GM19239 (cell line): ENCODE measurements at regions not wholly inside any gene's neighbourhood (a gene's known extent, or its start where the extent isn't known, plus 50 kb on each side); places are given as distances from the start of the nearest gene placed in this dataset.

ENCODE experiments used
- DNase-seq: peaks from one replicate; pipeline ENCODE4 v3.0.0; 2011; ENCODE audit warnings: low spot score; ENCODE audit not compliant: insufficient read length
- FAIRE-seq: peaks from 2 replicates; lab custom pipeline; 2011; peaks lifted over from hg19 to GRCh38; lab: Jason Lieb, UNC

DNA sequence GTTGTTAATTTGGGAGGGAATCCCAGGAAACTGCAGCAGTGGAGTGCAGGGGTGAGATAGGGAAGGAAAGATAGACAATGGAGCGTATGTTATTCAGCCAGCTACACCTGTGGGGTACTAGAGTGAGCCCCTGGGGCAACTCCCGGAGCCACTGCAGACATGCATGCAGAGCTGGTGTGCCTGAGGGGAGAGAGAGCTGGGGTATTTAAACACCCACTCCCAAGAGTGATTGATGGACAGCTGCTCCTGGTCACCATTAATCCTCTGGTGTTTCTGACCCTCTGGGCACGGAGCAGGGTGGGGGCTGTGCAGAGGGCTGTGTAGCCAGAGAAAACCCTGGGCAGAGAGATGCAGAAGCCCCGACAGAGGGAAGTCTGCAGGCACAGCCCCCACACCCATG is 146.7 kb upstream of the CDH4 start:
- DNase-seq (no peak), FAIRE-seq (no peak)

DNA sequence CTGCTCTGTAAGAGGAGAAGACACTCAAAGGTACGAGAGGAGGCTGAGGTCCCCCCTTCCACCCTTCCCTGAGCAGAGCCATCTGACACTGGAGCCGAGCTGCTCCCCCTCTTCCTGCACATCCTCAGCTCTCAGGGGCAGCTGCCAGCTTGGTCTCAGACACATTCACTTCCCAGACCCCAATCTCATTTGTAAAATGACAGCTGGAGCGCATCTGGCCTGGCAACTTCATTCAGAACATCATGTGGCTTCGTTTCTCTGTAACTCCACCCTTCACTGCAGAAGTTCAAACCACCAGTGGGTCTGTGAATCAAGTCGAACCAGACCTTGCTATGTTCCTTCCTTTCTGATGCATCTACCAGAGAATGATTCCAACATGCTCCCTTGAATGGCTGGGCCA is 145.6 kb upstream of the CDH4 start:
- DNase-seq (no peak), FAIRE-seq (no peak)

DNA sequence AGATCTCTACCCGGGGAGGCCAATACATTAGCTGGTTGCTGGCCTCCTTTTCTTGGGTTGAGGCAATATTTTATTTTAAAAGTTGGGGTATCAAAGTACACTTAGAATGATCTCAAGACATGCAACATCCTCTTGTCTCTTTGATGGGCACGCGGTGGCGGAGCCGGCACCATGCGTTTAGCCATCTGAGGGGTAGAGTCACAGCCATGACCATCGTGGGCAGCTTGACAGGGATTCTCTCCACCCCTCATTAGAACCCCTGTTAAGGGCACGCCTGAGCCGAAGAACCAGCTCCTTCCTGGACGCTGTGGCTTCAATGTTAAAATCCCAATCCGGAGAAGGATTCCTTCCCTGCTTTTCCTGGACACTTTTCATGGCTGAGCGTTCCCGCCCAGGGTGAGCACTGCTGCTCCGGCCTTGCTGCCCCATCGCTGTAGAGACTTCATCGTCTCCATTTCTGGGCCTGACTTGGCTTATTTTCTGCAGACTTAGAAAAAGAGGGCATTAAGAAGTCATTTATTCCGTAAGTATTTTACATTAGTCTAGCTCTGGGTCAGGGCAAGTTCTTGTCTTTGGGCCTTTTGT is 142.7 kb upstream of the CDH4 start:
- no peak for FAIRE-seq
- DNase-seq: no peak

DNA sequence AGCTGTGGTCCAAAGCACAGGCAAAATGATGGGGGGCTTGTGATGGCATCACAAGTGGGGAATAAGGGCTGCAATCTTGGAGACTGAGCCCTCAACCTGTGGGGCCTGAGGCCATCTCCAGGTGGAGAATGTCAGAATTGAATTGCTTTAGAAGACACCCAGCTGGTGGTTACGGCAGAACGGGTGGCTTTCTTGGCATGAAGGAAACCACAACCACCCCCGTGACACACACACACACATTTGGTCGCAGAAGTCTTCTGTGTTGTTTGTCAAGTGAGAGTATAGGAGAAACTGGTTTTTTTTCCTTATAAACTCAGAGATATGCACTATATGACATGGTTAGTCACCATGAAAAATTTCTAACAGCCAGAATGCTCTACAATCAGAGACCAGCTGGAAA is 139.5 kb upstream of the CDH4 start:
- FAIRE-seq: no peak

DNA sequence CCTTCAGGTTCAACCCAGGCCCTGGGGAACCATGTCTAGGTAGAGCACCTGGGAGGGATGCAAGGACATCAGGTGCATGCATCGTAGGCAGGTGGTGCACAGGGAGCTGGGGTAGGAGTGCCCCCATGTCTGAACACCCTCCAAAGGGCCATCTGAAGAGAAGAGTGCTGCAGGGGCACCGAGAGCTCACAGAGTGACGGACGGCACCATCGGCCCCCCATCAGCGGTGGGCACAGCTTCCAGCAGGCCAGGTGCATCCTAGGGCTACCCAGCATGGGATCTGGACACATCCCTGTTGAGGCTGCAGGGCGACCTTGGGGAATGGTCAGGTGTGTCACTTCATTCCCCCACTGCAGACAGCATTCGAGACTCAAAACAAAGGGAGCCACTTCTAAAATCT is 138.3 kb upstream of the CDH4 start:
- FAIRE-seq (no peak), DNase-seq (no peak)

More for the DNA sequence above, 139.5 kb upstream of the CDH4 start:
- no peak for DNase-seq

DNA sequence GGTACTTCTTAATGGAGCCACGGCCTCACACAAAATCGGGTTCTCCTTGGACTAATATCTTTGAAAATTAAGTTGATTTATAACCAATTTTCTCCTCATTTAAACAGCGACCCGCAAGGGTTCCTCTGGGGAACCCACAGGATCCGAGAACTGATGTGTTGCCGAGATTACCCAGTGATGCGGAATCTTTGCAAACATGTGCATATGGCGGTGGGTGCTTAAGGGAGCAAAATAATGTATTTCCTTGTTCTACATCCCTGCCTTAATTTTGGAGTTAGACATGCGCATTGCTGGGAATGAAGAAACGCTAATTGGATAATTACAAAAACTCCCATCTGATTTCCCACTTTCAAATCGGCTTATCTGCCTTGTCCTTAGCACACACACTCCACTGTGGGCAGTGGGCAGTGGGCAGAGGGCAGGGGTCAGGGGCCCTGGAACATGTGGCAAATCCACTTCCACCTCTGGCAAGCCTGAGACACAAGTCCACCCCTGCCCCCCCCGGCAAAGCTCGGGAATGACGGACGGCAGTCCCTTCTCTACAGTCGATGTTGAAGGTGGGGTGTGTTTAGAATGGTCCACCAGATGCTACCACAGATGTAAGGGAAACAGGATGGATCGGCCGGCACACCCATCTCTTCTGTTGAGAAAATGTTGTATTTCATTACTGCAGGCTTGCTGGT is 137.4 kb upstream of the CDH4 start:
- FAIRE-seq (no peak), DNase-seq (no peak)

DNA sequence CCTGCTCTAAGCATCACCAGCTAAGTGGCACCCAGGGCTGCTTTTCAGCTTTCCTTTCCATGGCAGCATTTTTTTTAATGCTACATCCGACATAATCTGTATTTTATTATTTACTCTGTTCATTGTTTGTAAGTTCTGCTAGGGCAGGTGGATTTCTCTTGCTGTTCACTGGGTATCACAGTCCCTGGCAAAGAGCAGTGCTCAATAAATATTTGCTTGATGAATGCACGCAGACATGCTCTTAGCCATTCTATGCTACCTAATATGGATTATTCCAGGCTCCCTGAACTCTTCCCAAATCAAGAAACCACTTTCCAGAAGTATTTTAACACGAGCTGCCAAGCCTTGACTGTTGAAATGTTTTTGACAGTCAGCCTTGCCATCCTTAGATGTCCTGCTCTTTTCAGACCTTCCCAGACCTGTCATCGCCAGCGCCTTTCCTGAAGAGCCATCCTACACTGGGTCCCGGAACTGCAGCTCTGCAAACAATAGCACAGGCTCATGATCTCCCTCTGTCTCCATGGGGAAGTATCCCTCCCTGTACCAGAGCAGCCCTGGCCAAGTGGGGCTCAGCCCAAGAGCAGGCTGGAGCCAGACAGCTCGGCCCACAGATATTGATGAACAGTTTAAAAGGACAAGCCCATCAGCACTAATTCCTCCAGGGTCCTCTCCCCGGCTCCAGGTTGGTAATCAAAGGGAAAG is 136.5 kb upstream of the CDH4 start:
- no peak for DNase-seq
- FAIRE-seq: no peak

DNA sequence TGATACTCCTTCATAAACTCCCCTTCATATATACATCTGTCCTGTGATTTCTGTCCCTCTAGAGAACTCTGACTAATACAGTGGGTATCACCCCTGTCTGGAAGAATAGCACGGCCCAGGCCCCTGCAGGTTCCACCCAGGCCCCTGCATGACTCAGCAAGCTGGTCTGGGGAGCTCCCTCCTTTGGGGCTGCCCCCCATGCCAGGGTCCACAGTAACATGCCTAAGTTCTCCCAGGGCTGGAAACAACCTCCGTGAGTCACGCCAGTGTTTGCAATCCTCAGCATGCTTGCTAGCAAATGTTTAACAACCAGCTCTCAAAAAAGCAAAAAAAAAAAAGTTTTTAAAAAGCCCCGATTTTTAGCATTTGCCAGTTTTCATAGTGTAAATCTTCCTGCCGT is 134.3 kb upstream of the CDH4 start:
- FAIRE-seq: no peak
- DNase-seq: no peak

DNA sequence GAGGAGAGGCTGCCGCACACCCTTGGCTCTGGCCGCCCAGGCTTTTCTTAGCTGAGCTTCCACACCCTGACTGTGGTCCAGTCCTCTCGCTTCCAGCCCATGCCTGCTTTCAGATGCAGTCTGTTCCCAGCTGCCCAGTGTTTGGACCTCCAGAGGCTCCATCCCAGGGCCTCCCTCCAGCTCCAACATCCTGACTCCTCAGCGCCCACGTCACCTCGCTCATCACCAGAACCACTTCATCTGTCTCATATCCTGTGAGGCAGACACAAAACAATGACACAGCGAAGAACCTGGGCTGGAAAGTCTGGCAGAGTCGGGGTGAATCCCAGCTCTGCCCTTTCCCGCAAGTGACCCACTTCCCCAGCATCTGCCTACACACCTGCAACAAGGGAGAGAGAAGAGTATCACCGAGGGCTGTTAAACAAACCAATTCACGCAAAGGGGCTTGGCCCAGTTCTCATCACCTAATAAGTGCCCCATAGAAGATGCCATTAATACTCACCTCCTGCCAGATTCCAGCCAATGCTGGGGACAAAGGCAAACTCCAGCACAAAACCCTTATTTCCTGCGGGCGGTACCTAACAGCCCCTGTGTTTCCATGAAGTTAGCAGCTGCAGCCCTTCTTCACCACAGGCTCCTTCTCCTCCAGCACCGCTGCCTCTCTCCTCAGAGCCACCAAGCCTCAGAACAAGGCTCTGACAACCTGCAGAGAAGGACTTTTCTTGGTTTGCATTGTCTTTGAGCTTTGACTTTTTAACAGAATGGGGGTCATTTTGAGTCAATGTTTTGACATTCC is 133.4 kb upstream of the CDH4 start:
- DNase-seq: no peak
- no peak for FAIRE-seq

DNA sequence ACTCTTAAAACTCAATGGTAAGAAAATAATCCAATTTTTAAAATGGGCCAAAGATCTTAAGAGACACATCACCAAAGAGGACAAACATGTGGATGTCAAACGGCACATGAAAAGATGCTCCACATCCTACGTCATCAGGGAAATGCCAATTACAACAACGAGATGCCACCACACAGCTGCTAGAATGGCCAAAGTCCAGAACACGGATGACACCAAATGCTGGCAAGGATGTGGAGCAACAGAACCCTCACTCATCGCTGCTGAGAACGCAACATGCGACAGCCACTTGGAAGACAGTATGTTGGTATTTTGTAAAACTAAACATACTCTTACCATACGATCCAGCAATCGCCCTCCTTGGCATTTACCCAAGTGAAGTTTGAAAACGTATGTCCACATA is 132.8 kb upstream of the CDH4 start:
- DNase-seq (no peak), FAIRE-seq (no peak)

DNA sequence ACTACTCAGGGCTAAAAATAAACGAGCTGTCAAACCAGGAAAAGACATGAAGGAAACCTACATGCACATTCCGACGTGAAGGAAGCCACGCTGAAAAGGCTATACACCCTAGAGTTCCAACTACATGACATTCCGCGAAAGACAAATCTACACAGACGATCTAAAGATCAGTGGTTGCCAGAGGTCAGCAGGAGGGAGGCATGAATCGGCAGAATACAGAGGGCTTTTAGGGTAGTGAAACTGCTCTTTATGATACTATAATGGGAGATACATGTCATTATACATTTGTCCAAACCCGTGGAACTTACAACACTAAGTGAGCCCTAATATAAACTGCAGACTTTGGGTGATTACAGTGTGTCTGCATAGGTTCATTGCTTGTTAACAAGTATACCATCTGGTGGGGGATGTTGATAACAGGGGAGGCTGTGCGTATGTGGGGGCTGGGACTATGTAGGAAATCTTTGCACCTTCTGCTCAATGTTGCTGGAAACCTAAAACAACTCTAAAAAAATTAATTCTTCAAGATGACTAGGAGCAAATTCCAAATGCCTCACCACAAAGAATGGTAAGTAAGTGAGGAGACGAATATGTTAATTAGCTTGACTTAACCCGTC is 132.2 kb upstream of the CDH4 start:
- FAIRE-seq (no peak), DNase-seq (no peak)

DNA sequence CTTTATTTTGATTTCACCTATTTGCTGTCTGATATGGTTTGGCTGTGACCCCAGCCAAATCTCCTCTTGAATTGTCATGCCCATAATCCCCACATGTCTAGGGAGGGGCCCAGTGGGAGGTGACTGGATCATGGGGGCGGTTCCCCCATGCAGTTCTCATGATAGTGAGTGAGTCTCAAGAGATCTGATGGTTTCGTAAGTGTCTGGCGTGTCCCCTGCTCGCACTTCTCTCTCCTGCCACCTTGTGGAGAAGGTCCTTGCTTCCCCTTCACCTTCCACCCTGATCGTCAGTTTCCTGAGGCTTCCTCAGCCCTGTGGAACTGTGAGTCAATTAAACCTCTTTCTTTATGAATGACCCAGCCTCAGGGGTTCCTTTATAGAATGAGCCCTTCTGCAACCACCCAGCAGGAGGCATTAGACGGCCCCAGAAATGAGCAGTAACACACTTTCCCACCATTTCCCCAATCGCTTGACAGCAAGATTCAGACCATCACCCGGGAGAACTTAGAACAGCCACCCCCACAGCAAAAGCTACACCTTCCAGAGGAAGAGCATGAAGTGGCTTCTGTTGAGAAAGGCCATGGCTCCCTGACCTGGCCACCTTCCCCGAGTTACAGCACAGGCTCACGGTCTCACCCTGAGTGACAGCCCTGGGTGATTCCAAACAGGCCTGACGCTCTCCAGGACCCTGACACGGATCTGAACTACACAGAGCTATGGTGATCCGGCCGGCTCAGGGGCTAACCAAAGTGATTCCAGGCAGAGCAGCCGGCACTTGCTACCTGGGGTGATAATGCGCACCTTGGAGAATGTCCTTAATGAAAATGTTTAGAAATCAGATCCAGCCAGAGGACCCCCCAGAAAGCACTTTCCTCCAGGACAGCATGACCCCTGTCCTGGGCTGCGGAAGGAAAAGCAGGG is 131.2 kb upstream of the CDH4 start:
- no peak for FAIRE-seq
- no peak for DNase-seq

DNA sequence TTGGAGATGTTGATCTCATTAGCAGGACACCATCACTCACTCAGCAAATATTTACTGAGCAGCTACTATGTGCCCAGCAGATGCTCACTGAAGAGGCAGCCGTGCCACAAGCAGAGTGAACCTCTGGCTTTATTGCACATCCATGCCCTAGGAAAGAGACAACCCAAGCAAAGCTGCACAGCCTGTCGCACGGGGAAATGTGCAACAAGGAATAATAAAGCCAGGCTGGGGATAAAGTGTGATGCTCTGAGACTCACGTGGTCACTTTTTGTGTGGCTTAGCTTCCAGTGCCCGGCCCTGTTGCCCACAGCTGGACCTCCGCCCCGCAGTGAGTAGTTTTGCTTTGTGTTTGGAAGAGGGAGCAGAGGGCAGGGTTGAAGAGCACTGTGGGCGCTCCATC is 130.4 kb upstream of the CDH4 start:
- no peak for FAIRE-seq
- no peak for DNase-seq

DNA sequence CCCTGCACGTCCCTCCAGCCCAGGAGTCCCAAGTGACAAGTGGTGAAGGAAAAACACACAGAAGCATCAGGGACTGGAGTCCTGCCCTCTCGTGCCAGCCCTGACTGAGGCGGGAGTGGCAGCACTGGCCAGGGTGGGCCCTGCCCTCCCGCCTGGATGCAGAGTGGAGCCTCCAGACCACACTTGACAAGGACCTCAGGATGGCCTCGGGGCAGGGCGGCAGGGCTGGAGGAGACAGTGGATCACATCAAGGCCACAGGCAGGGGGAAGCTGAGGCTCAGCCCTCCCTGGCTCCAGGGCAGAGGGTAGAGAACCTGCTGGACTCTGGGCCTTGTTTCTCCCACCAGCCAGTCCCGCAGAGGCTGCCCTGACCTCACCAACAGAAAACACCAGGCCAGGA is 128.8 kb upstream of the CDH4 start:
- FAIRE-seq: no peak
- no peak for DNase-seq

DNA sequence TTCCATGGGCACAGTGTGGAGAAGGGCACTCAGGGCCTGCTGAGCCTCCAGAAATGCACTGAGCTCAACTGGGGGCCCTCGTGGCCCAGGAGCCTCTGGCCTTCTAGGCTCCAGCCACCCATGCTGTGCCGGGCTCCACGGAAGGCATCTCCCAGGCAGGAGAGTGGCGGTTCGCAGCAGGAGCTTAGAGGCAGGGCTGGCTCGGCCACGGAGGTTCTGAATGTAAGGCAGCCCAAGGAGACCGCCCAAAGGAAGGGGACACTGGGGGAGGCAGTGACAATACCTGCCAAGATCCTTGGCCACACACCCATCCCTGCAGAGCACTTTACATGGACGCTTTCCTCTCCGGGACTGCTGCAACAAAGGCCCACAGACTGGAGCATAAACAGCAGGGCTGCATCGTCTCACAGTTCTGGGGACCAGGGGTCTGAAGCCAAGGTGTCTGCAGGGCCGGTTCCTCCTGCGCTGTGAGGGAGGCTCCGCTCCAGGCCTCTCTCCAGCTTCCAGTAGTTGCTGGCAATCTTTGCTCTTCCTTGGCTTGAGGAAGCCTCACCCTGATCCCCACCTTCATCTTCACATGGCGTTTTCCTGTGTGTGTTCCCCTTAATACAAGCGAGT is 128.2 kb upstream of the CDH4 start:
- FAIRE-seq: no peak
- no peak for DNase-seq

DNA sequence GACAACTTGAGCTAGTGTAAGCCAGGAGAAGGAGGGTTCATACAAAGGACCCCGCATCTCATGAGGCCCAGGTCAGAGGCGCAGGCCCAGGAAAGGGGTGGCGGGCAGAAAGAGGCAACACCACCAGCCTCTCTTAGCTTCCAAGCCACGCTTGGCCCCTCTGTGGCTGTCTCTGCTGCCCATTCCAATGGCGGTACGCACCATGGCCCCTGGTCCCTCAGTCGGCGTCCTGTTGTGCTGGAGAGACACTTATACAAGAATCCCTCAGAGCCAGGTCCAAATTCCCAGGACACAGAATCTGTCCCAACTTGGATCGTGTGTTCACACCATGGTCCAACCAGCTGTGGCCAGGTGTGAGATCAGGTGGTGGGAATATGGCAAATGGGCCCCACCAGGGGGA is 127.0 kb upstream of the CDH4 start:
- FAIRE-seq: no peak
- no peak for DNase-seq

DNA sequence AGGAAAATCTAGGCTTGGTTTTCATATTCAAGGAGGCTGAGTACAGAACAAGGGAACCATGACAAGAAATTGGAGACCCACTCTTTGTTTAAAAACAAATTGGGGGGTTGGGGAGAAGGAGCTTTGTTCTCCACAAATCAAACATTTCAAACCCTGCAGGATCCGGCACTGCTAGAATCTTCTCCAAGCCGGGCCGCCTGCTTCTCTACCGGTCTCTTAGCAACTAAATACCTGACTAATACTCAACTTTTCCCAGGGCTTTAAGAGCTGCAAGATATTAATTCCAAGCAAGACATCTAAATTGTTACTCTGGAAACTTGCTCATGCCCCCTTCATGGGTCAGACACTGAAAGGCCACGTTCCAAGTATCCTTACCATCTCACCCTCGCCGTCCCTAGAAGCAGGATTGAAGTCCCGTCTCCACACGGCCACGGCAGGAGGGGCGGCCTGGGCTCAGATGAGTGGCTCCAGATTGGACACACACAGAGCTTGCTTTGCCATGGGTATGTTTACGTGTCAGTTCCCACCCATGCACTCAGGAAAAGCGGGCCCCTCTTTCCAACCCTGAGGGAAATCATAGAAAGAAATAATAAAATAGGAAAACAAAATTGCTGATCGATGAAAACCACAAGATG is 126.4 kb upstream of the CDH4 start:
- no peak for FAIRE-seq
- no peak for DNase-seq

DNA sequence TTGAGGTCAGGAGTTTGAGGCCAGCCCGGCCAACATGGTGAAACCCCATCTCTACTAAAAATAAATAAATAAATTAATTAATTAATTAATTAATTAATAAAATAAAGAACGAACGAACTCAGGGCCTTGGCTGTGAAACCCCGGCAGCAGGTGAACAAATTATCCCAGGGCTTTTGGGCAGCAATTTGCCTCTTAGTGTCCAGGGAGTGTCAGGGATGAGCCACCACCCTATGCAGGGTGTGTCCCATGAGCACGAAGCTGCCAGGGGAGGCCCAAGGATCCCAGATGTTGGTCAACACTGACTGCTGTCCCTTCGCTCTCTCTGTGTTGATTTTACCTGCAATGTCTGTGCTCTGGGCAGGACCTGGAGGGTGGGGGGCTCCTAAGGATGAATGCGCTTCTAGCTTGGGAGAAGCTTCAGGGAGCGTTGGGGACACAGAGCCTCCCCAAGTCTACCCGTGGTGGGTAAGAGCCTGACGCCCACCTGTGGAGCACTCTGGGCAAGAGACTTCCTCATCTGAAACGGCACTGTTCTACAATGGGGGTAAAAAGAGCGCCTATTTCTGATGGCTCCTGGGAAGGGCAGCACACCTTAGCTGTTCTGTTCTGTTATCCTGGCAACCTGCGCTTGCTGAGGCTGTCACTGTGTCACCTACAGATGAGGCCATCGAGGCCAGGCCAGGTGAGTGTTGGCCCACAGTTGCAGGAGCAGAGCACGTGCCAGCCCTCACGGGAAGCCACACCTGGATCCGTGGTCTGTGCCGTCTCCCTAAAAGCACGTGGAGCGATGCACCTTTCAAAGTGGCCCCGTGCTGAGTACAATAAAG is 125.5 kb upstream of the CDH4 start:
- no peak for DNase-seq
- no peak for FAIRE-seq
